Endothelial cell of umbilical vein (primary cell): ENCODE measurements at regions not wholly inside any gene's neighbourhood (a gene's known extent, or its start where the extent isn't known, plus 50 kb on each side); places are given as distances from the start of the nearest gene placed in this dataset.

Source experiments
- BruUV-seq: library from RNA; stranded (reverse); fragments of 400-500 nt; replicated peaks from 2 replicates; lab custom pipeline; 2021; lab: Mats Ljungman, UMichigan
- CTCF ChIA-PET: fragments of 300-600, 350-600 bp; sonication (Branson Sonifier 250); formaldehyde crosslinking; loops from one replicate; lab custom pipeline; 2021; ENCODE audit warnings: antibody characterized with exemption, inconsistent platforms; lab: Charles Lee
- POLR2A ChIA-PET: fragments of 300-600, 350-600 bp; sonication (Branson Sonifier 250); formaldehyde crosslinking; loops from one replicate; lab custom pipeline; 2021; ENCODE audit warnings: antibody characterized with exemption, inconsistent platforms; lab: Charles Lee
- DNase-seq: peaks from one replicate; pipeline ENCODE4 v3.0.0-alpha.2; 2011; ENCODE audit warnings: low read depth, low spot score
- FAIRE-seq: peaks from 2 replicates; lab custom pipeline; 2011; peaks lifted over from hg19 to GRCh38; lab: Jason Lieb, UNC
- H2AFZ ChIP-seq: 2 replicates; pipeline ENCODE4 v1.6.0; 2012; ENCODE audit warnings: low read depth, low read length, control low read depth, inconsistent platforms
- H3K27ac ChIP-seq: 2 replicates; pipeline ENCODE4 v1.5.1; 2011; ENCODE audit warnings: low read depth, mild to moderate bottlenecking, control low read depth, low read length, moderate library complexity; ENCODE audit not compliant: insufficient read depth
- H3K27me3 ChIP-seq, 2 experiments: 2 replicates each; pipeline versions ENCODE4 v1.6.0 to v1.6.1; 2011; ENCODE audit warnings: low read length in 2 of 2, mixed read lengths in 1 of 2; ENCODE audit not compliant: control insufficient read depth in 2 of 2, insufficient read depth in 2 of 2
- H3K36me3 ChIP-seq, 2 experiments: 2 replicates in 1 of 2; 3 replicates in 1 of 2; pipeline ENCODE4 v1.5.1; 2011; ENCODE audit warnings: low read length in 2 of 2, mild to moderate bottlenecking in 1 of 2, moderate library complexity in 1 of 2; ENCODE audit not compliant: control insufficient read depth in 2 of 2, insufficient read depth in 2 of 2; ENCODE audit errors: extremely low read depth in 1 of 2
- H3K4me1 ChIP-seq: 3 replicates; pipeline ENCODE4 v1.5.1; 2011; ENCODE audit warnings: mild to moderate bottlenecking, low read length; ENCODE audit not compliant: control insufficient read depth, insufficient read depth; ENCODE audit errors: extremely low read depth
- H3K4me2 ChIP-seq: 2 replicates; pipeline ENCODE4 v1.6.1; 2011; ENCODE audit warnings: low read length, control low read depth, mixed read lengths; ENCODE audit not compliant: insufficient read depth
- H3K4me3 ChIP-seq, 3 experiments: fragments of 200-600 bp in 1 of 3; sonication (generic), shearing (Covaris generic) in 1 of 3; replicated peaks in 1 of 3; 2 replicates each; pipeline ENCODE4 v1.5.1; 2011 to 2016; ENCODE audit warnings: control low read depth in 3 of 3, low read length in 3 of 3, mild to moderate bottlenecking in 2 of 3, inconsistent platforms in 1 of 3, low read depth in 1 of 3, moderate library complexity in 1 of 3; ENCODE audit not compliant: insufficient read depth in 1 of 3
- H3K79me2 ChIP-seq: 2 replicates; pipeline ENCODE4 v1.6.0; 2012; ENCODE audit warnings: low read length, inconsistent platforms; ENCODE audit not compliant: control insufficient read depth, insufficient read depth
- H3K9ac ChIP-seq: replicated peaks from 2 replicates; pipeline ENCODE3; 2011; ENCODE audit warnings: low read length, control low read depth; ENCODE audit not compliant: insufficient read depth; ENCODE audit errors: extremely low read depth
- H3K9me1 ChIP-seq: replicated peaks from 3 replicates; pipeline ENCODE4 v1.6.0; 2011; ENCODE audit warnings: mild to moderate bottlenecking, low read length; ENCODE audit not compliant: control insufficient read depth, insufficient read depth; ENCODE audit errors: extremely low read depth
- H3K9me3 ChIP-seq: replicated peaks from 2 replicates; pipeline ENCODE4 v1.5.1; 2012; ENCODE audit warnings: low read length, inconsistent platforms; ENCODE audit not compliant: control insufficient read depth, insufficient read depth
- H4K20me1 ChIP-seq: replicated peaks from 2 replicates; pipeline ENCODE3; 2011; ENCODE audit warnings: mild to moderate bottlenecking, low read length; ENCODE audit not compliant: control insufficient read depth, insufficient read depth; ENCODE audit errors: extremely low read depth
- EZH2 ChIP-seq: IDR thresholded peaks from 2 replicates; pipeline ENCODE4 v1.6.1; 2012; ENCODE audit warnings: borderline replicate concordance, low read depth, mild to moderate bottlenecking, moderate library complexity, low read length, inconsistent platforms; ENCODE audit not compliant: severe bottlenecking
- FOS ChIP-seq: IDR thresholded peaks from 2 replicates; pipeline ENCODE4 v1.6.1; 2011; ENCODE audit warnings: mild to moderate bottlenecking, low read length, moderate library complexity, borderline replicate concordance; ENCODE audit not compliant: insufficient read depth
- GATA2 ChIP-seq: IDR thresholded peaks from 2 replicates; pipeline ENCODE4 v1.7.0; 2011; ENCODE audit warnings: low read depth, mild to moderate bottlenecking, moderate library complexity, mixed read lengths, low read length; ENCODE audit not compliant: insufficient read length, insufficient read depth
- JUN ChIP-seq: IDR thresholded peaks from 2 replicates; pipeline ENCODE4 v1.6.1; 2011; ENCODE audit warnings: borderline replicate concordance, low read depth; ENCODE audit not compliant: insufficient read length, insufficient read depth
- MYC ChIP-seq: IDR thresholded peaks from one replicate; pipeline ENCODE4 v1.6.1; 2011; ENCODE audit warnings: mild to moderate bottlenecking, low read depth, low read length
- POLR2A ChIP-seq: IDR thresholded peaks from 2 replicates; pipeline ENCODE4 v1.6.1; 2012; ENCODE audit warnings: low read depth, mild to moderate bottlenecking, control low read depth, low read length
- POLR2AphosphoS5 ChIP-seq: IDR thresholded peaks from 2 replicates; pipeline ENCODE4 v1.6.1; 2012; ENCODE audit warnings: low read depth, mild to moderate bottlenecking, control low read depth, low read length, moderate library complexity; ENCODE audit not compliant: insufficient read depth
- dilution Hi-C: fragments of 300-500 bp; cut with MboI; formaldehyde crosslinking; loops from one replicate; pipeline ENCODE4 v1.15.0; 2019; ENCODE audit warnings: low sequenced_read_pairs; ENCODE audit not compliant: extremely low pct_ligation_motif_present
- intact Hi-C: fragments of 100-400 bp; cut with micrococcal nuclease; formaldehyde crosslinking; loops from one replicate; pipeline ENCODE4 v1.10.0; 2022
- TF ChIP-seq, protein P1 (sequence below): IDR thresholded peaks from 2 replicates; pipeline ENCODE4 v1.6.1; 2011; ENCODE audit not compliant: insufficient read depth, insufficient read length
- TF ChIP-seq, protein P2 (sequence below), 2 donors: IDR thresholded peaks; 1 replicate in 1 of 2; 2 replicates in 1 of 2; pipeline ENCODE4 v1.5.1; 2011; ENCODE audit warnings: low read length in 2 of 2, mild to moderate bottlenecking in 2 of 2, moderate library complexity in 2 of 2, control low read depth in 1 of 2, inconsistent platforms in 1 of 2, low read depth in 1 of 2; ENCODE audit not compliant: insufficient read depth in 1 of 2; ENCODE audit errors: extremely low read depth in 1 of 2

DNA sequence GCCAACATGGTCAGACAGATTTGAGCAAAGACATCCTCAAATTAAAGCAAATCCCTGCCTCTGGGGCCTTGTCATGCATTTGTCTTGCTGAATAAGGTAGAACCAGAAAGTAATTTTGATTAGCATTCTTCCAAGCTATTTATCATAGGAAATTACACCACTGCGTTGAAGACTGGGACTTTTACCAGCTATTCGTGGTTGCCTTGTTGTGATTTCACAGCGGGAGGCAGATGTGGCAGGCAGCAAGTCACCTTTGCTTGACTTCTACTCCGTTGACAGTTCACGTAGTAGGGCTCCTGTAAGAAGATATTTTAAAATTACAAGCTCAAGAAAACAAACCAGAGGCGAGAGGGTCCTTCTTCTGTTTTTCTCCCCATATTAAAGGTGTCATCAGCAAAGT, 80.6 kb downstream of the EN1 start:
- Histone ChIP-seq H4K20me1 (no peaks in the 10 kb centered on the region), H3K9ac (no peak overlapping the region), H3K4me2 (no peak overlapping the region), H3K27ac (no peak overlapping the region), H3K9me3 (no peaks in the 10 kb centered on the region), H3K9me1 (no peaks in the 10 kb centered on the region), H3K79me2 (no peaks in the 10 kb centered on the region), H3K4me1 (no peaks in the 10 kb centered on the region), H3K27me3 (no peaks in the 10 kb centered on the region), H3K36me3 (no peaks in the 10 kb centered on the region), H3K4me3 (no peak overlapping the region), H2AFZ (no peak overlapping the region)
- no TSS peak for BruUV-seq
- TF ChIP-seq EZH2 = no peak
- TF ChIP-seq GATA2 = no peak
- TF ChIP-seq, protein P1, sequence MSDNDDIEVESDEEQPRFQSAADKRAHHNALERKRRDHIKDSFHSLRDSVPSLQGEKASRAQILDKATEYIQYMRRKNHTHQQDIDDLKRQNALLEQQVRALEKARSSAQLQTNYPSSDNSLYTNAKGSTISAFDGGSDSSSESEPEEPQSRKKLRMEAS = no peak
- no peak for TF ChIP-seq POLR2AphosphoS5
- TF ChIP-seq FOS = no peak
- TF ChIP-seq, protein P2, sequence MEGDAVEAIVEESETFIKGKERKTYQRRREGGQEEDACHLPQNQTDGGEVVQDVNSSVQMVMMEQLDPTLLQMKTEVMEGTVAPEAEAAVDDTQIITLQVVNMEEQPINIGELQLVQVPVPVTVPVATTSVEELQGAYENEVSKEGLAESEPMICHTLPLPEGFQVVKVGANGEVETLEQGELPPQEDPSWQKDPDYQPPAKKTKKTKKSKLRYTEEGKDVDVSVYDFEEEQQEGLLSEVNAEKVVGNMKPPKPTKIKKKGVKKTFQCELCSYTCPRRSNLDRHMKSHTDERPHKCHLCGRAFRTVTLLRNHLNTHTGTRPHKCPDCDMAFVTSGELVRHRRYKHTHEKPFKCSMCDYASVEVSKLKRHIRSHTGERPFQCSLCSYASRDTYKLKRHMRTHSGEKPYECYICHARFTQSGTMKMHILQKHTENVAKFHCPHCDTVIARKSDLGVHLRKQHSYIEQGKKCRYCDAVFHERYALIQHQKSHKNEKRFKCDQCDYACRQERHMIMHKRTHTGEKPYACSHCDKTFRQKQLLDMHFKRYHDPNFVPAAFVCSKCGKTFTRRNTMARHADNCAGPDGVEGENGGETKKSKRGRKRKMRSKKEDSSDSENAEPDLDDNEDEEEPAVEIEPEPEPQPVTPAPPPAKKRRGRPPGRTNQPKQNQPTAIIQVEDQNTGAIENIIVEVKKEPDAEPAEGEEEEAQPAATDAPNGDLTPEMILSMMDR (IDR thresholded peaks at IDR 0.05; ENCODE audit: extremely low read depth in 1 of 2, insufficient read depth in 1 of 2, low read depth in 1 of 2, low read length in 2 of 2) = no peak
- TF ChIP-seq JUN = no peak
- no peak for TF ChIP-seq POLR2A
- TF ChIP-seq MYC = no peak
- CTCF ChIA-PET = no interaction called here
- POLR2A ChIA-PET = no interaction called here
- FAIRE-seq (no peak), DNase-seq (no peak)
- intact Hi-C loops = no loop called here
- dilution Hi-C loops = no loop called here
